HG02759 (cell line): ENCODE measurements at regions not wholly inside any gene's neighbourhood (a gene's known extent, or its start where the extent isn't known, plus 50 kb on each side); places are given as distances from the start of the nearest gene placed in this dataset.

ENCODE experiments used
- ATAC-seq: cut with Tn5 transposase; IDR thresholded peaks from one replicate; pipeline ENCODE4 v1.9.1; 2021; ENCODE audit warnings: mild to moderate bottlenecking, moderate library complexity; ENCODE audit not compliant: unreplicated experiment

DNA sequence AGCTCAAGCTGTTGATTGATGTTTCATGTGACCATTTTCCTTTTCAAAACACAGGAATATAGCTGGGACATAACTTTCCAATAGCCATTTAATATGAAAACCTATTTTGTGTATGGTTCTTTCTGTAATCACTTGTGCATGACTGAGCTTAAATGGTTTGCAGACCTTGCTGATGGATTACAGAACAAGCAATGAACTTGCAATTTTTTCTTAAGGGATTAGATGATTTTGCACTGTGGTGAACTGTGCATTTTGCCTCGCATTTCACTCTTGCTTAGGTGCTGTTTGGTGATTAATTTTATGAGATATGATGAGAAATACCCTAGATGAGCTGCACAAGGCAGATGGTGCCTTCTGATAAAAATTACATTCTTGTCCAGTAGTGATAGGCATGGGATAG, 419.0 kb upstream of the FBXO33 start:
- ATAC-seq, result no peak

- ATAC-seq, result no peak
Observed at GRCh38 chr14:39847852-39848251, 415.6 kb upstream of the FBXO33 start.

DNA sequence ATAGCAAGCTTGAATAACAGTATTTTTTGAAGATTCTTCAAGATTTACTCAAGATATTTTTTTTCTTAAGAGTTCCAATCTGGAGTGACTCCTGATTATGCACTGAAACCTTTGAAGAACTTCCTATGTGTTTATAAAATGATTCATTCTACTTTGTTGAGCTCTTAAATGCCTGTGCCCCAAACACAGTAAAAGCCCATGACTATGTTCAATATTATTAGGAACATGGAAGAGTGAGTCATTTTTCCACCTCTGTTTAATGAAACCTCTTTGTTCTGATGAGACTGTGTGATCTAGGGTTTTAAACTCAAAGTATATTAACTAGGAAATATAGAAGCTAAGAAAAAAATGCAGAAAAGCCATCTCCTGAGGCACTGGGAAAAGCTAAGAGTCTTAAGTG, 415.0 kb upstream of the FBXO33 start:
- no peak for ATAC-seq

- ATAC-seq, result no peak
Observed at GRCh38 chr14:39843881-39844280, 411.6 kb upstream of the FBXO33 start.

- peak; percentile 64 for ATAC-seq
Observed at GRCh38 chr14:39841088-39841487, 408.9 kb upstream of the FBXO33 start.

DNA sequence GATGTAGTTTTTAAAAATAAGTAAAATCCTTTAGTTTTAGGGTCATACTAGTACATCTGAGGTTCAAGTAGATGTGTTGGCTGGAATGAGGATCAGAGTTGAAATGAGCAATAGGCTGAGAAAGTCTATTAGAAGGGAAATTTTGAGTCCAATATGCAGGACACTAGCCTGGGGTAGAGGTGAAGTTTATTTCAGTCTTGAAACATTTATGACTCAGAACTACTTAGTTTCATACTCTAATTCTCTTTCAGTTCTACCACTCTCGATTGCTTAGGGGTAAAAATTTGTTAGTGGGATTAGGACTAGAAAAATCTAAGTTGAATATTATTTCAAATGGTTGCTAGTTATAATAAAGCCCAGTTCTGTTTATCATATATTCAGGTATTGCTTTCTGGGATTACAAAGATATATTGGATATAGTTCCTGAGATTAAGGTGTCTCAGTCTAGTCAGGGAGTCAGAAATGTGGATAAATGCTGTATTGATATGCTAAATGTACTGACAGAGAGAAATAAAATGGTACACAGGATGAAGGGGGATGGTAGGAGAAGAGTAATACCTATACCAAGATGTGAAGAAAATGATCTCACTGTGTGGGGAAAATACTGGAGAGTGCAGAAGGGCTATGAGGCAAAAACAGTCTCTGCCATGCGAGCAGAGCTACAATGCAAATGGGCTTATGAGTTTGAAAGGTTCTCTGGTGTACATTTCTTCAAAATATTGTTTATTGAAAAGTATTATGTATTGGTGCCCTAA, 395.8 kb upstream of the FBXO33 start:
- ATAC-seq, result peak; percentile 98

- ATAC-seq, result no peak
Observed at GRCh38 chr14:39812532-39813320, 380.5 kb upstream of the FBXO33 start.

GRCh38 chr14:39807271-39807670, 375.0 kb upstream of the FBXO33 start:
- no peak for ATAC-seq

- ATAC-seq, result no peak
Observed at GRCh38 chr14:39784461-39784860, 352.2 kb upstream of the FBXO33 start.

DNA sequence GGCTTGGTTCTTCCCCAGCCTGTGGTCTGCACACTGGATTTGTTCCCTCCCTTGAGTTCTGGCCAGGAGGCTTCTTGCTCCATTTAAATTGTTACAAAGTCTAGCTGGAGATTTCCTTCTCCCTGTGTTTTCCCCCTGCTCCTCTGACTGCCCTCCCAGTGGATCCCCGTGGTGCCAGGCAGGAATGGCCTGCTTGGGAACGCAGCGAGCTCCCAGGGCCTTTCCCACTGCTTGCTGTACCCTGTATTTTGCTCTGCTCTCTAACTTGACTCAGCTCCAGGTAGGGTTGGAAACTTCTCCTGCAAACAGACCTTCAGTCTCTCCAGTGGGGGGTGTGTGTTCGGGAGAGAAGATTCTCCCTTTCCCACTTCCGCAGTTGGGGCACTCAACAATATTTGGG, 349.2 kb upstream of the FBXO33 start:
- ATAC-seq, result no peak

GRCh38 chr14:39773387-39774126, 341.3 kb upstream of the FBXO33 start:
- no peak for ATAC-seq

DNA sequence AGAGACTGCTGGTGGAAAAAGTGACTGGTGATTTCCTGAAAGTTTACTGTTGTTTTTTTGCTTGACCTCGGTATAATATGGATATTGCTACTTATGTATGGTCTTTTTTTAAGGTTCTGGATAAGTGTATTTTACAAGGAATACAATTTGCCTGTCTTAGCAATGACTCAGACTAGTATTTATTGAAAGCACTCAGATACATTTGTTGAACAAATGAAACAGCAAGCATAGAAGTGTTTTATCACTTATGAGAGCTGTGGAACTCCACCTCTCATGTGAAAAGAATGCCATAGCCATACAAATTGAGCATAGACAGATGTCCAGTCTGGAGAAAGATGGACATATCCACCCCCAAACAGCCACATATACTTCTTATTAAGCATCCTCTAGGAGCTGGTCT, 340.4 kb upstream of the FBXO33 start:
- no peak for ATAC-seq

- no peak for ATAC-seq
Observed at GRCh38 chr14:39768589-39768988, 336.4 kb upstream of the FBXO33 start.

GRCh38 chr14:39766397-39767000, 334.3 kb upstream of the FBXO33 start:
- ATAC-seq, result no peak

- ATAC-seq, result no peak
Observed at GRCh38 chr14:39765676-39766075, 333.4 kb upstream of the FBXO33 start.

DNA sequence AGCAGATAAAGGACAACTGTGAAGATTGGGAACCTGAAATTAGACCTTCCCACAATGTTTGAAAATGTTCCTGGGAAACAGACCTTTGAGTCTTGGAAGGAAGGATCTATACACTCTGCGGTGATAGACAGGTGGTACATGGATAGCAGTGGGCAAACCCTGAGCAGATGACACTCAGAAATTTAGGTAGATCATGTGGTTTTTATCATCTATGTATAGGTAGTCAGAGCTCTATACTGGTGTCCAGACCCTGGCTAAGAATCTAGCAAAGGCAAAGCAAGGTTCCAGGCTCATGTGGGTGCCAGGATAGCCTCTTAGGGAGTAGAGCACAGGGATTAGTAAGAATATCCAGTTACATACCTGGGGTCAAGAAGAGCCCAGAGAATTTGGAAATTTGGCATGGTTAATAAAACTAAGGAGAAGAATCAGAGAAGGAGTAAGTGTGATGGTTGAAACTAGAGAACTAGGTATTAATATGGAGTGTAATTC, 331.2 kb upstream of the FBXO33 start:
- peak; percentile 54 for ATAC-seq

DNA sequence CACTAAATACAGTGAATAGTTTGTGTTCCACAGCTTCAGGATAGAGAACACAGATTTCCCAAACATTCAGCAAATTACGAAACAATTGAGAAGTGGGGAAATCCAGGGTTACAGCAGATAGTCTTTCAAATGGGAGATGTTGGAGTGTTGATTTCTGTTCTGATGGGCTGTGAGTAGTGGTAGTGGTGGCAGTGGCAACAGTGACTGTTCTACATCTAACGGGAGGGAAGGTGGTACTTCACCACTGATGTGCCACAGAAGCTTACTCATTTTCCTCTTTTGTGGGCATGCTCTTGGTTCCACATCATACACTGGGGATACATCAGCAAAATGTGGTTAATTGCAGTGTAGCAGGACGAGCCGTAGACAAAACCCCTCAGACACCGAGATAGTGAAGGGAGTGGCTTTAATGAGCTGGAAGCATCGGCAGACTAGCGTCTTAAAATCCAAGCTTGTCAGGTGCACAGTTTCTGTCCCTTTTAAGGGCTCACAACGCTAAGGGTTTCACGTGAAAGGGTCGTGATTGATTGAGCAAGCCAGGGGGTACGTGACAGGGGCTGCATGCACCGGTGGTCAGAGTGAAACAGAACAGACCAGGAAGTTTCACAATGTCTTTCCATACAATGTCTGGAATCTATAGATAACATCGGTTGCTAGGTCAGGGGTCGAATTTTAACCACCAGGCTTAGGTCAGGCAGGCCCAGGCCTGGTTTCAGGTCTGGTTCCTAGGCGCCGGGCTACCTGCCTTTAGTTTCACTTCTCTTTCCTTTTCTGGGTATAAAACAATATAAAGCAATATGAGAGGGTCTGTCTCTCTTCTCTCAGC, 330.6 kb upstream of the FBXO33 start:
- ATAC-seq, result peak; percentile 74

DNA sequence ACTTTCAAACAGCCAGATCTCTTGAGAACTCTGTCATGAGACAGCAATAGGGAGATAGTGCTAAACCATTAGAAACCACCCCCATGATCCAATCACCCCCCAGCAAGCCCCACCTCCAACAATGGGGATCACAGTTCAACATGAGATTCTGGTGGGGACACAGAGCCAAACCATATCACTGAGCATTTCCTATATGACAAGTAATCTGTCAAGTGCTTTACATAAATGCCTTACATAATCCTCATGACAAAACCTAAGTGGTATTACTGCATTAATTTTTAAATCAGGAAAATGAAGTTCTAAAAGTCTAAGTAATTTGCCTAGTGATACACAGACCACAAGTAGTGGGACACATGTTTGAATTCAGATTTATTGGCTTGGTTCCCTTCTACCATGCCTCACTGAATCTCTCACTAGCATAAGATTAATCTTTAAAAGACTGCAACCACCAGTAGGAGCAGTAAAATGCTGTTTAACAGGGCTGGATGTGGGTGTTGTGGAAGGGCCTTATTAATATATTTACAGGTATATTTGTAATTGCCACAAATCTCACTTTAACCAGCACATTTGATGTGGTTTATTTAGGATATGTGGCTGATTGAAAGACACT, 323.1 kb upstream of the FBXO33 start:
- ATAC-seq, result peak; percentile 90

DNA sequence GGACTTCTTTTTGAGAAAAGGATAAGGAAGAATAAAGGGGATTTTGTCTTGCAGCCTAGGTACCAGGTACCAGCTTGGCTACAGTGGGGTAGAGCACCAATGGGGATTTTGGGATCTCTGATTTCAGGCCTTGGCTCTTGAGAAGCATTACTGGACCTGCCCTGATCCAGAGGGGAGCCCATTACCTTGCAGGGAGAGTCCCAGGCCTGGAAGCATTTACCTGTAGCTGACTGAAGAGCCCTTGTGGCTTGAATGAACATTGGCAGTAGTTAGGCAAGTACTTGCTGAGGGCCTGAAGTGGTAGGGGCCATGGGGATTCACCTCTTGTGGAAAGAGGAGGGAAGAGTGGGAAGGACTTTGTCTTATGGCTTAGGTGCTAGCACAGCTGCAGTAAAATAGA, 308.2 kb upstream of the FBXO33 start:
- ATAC-seq, result no peak

DNA sequence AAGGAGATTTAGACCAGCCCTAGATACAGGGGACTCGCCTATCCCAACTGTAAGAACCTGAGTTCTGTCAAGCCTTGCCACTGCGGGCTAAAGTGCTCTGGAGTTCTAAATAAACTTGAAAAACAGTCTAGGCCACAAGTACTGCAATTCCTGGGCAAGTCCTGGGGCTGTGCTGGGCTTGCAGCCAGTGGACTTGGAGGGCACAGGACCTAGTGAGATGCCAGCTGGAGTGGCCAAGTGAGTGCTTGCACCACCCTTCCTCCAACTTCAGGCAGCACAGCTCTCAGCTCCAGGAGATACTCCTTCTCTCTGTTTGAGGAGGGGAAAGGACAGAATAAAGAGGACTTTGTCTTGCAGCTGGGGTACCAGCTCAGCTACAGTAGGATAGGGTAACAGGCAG, 307.6 kb upstream of the FBXO33 start:
- ATAC-seq, result no peak
